ENCODE measurements at regions not wholly inside any gene's neighbourhood (a gene's known extent, or its start where the extent isn't known, plus 50 kb on each side); places are given as distances from the start of the nearest gene placed in this dataset.

- TF ChIP-seq POLR2A (IDR thresholded peaks at IDR 0.05): no peak
- no peak for TF ChIP-seq CTCF (IDR thresholded peaks at IDR 0.05)
- TF ChIP-seq EP300 (IDR thresholded peaks at IDR 0.05): no peak
- no peak for TF ChIP-seq POLR2AphosphoS5 (IDR thresholded peaks at IDR 0.05)
Observed at GRCh38 chr5:10874541-10874940, 113.5 kb upstream of the DAP start.

GRCh38 chr5:10870791-10871190 is 109.8 kb upstream of the DAP start:
- no peaks in the 10 kb centered on the region for H3K9me3 ChIP-seq
- 83 to 94% (median 90%) methylated on average over 11 of the region's 11 CpGs for WGBS, 5 donors
- H3K4me3 ChIP-seq: no peak overlapping the region
- intact Hi-C loops (cut with DNase I; ENCODE audit: low total_unique reads): no loop called here
- DNase-seq: no peak
- H3K27me3 ChIP-seq: no peaks in the 10 kb centered on the region
- H3K4me1 ChIP-seq: no peaks in the 10 kb centered on the region
- TF ChIP-seq POLR2AphosphoS5 (IDR thresholded peaks at IDR 0.05): no peak
- TF ChIP-seq POLR2A (IDR thresholded peaks at IDR 0.05): no peak
- TF ChIP-seq EP300 (IDR thresholded peaks at IDR 0.05): no peak
- TF ChIP-seq CTCF (IDR thresholded peaks at IDR 0.05): no peak
- no peaks in the 10 kb centered on the region for H3K36me3 ChIP-seq
- no peak overlapping the region for H3K27ac ChIP-seq

More at GRCh38 chr5:10874541-10874940, 113.5 kb upstream of the DAP start:
- DNase-seq: no peak
- Histone ChIP-seq H3K4me1 (no peaks in the 10 kb centered on the region), H3K9me3 (no peaks in the 10 kb centered on the region), H3K27ac (no peak overlapping the region), H3K4me3 (no peak overlapping the region), H3K27me3 (peaks cover 0 to 4% (median 0%) of the 10 kb centered on the region in 3 donors), H3K36me3 (no peaks in the 10 kb centered on the region)
- 80 to 90% (median 88%) methylated on average over 7 of the region's 7 CpGs for WGBS, 5 donors
- intact Hi-C loops (cut with DNase I; ENCODE audit: low total_unique reads): no loop called here

- Histone ChIP-seq H3K4me3 (no peak overlapping the region), H3K9me3 (no peaks in the 10 kb centered on the region), H3K27me3 (no peaks in the 10 kb centered on the region), H3K4me1 (no peaks in the 10 kb centered on the region), H3K36me3 (no peaks in the 10 kb centered on the region), H3K27ac (no peak overlapping the region)
- intact Hi-C loops (cut with DNase I; ENCODE audit: low total_unique reads): no loop called here
- TF ChIP-seq POLR2A (IDR thresholded peaks at IDR 0.05): no peak
- TF ChIP-seq EP300 (IDR thresholded peaks at IDR 0.05): no peak
- no peak for TF ChIP-seq POLR2AphosphoS5 (IDR thresholded peaks at IDR 0.05)
- TF ChIP-seq CTCF (IDR thresholded peaks at IDR 0.05): no peak
- DNase-seq: no peak
- WGBS, 5 donors: 77 to 84% (median 80%) methylated on average over 7 of the region's 7 CpGs
Observed at GRCh38 chr5:10868956-10869355, 107.9 kb upstream of the DAP start.

DNA sequence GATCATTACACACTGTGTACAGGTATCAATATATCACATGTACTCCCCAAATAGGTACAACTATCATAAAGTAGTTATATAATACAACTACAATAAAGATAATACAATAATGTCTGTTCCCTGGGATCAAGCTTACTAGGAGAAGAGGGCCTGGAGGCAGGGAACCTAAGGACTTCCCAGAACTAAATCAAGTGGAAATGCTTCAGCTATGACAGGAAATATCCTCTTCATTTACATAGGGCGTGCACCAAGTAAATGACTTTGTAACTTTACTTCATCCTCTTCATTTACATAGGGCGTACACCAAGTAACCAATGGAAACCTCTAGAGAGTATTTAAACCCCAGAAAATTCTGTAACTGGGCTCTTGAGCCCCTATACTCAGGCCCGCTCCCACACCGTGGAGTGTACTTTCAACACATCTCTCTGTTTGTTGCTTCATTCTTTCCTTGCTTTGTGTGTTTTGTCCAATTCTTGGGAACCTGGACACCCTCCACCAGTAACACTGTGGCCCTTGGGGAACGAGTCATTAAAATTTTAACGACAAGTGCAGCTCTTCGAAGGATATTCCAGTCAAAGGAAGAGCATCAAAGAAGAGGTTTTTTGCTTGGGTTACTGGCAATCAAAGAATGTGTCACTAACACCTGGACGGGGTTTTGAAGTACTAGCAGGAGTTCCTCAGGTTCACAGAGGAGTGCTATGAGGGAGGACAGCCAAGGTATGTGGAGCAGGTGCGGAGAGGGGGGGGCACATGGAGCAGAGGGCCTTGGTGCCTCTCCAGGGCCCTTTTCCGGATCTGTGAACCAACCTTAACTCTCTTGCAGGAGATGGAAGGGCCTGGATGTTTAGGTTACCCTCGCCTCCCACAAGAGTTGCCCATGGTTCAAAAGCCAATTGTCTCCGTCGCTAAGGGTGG is 106.6 kb upstream of the DAP start:
- TF ChIP-seq POLR2A (IDR thresholded peaks at IDR 0.05) (no peak), CTCF (IDR thresholded peaks at IDR 0.05) (no peak), EP300 (IDR thresholded peaks at IDR 0.05) (no peak), POLR2AphosphoS5 (IDR thresholded peaks at IDR 0.05) (no peak)
- Histone ChIP-seq H3K9me3 (no peaks in the 10 kb centered on the region), H3K4me3 (no peak overlapping the region), H3K36me3 (no peaks in the 10 kb centered on the region), H3K27me3 (no peaks in the 10 kb centered on the region), H3K27ac (no peak overlapping the region), H3K4me1 (no peaks in the 10 kb centered on the region)
- WGBS, 5 donors: 86 to 96% (median 88%) methylated on average over 13 of the region's 13 CpGs
- intact Hi-C loops (cut with DNase I; ENCODE audit: low total_unique reads): no loop called here
- no peak for DNase-seq
